SK-N-SH treated with all-trans-retinoic acid at 6 μM for 48 hours (cell line): ENCODE measurements at regions not wholly inside any gene's neighbourhood (a gene's known extent, or its start where the extent isn't known, plus 50 kb on each side); places are given as distances from the start of the nearest gene placed in this dataset.

ENCODE experiments used
- ATAC-seq: fragments of 200-7000 bp; cut with Tn5 transposase; 3 replicates; pipeline ENCODE4 v1.9.1; 2020; ENCODE audit warnings: mild to moderate bottlenecking, moderate library complexity
- ARNTL ChIP-seq: fragments of 450-650 bp; formaldehyde crosslinking; IDR thresholded peaks from 2 replicates; pipeline ENCODE4 v1.5.0; 2020; ENCODE audit warnings: low read depth, mild to moderate bottlenecking, moderate library complexity, borderline replicate concordance
- BACH2 ChIP-seq: fragments of 250-450 bp; sonication (Bioruptor Pico); IDR thresholded peaks from 2 replicates; pipeline ENCODE4 v1.9.0; 2021; ENCODE audit warnings: mild to moderate bottlenecking, borderline replicate concordance
- CSDC2 ChIP-seq: fragments of 250-450 bp; sonication (Bioruptor Pico); IDR thresholded peaks from 2 replicates; pipeline ENCODE4 v1.5.0; 2020; ENCODE audit warnings: mild to moderate bottlenecking, moderate library complexity
- CSRNP3 ChIP-seq: fragments of 250-450 bp; sonication (Bioruptor Pico); IDR thresholded peaks from 2 replicates; pipeline ENCODE4 v1.5.1; 2021; ENCODE audit warnings: mild to moderate bottlenecking, moderate library complexity
- ESRRG ChIP-seq: fragments of 250-450 bp; sonication (Bioruptor Pico); IDR thresholded peaks from 2 replicates; pipeline ENCODE4 v1.6.1; 2021; ENCODE audit warnings: mild to moderate bottlenecking
- GLIS3 ChIP-seq: fragments of 250-450 bp; sonication (Bioruptor Pico); IDR thresholded peaks from 2 replicates; pipeline ENCODE4 v1.5.0; 2020; ENCODE audit warnings: mild to moderate bottlenecking, moderate library complexity
- ISL1 ChIP-seq: fragments of 250-450 bp; sonication (Bioruptor Pico); IDR thresholded peaks from 2 replicates; pipeline ENCODE4 v2.1.2; 2022; ENCODE audit warnings: mild to moderate bottlenecking, moderate library complexity
- OSR1 ChIP-seq: fragments of 250-450 bp; sonication (Bioruptor Pico); IDR thresholded peaks from 2 replicates; pipeline ENCODE4 v1.8.0; 2022; ENCODE audit warnings: moderate library complexity, mild to moderate bottlenecking, inconsistent platforms
- PATZ1 ChIP-seq: fragments of 250-450 bp; sonication (Bioruptor Pico); IDR thresholded peaks from 2 replicates; pipeline ENCODE4 v1.8.0; 2020; ENCODE audit warnings: mild to moderate bottlenecking, moderate library complexity, borderline replicate concordance
- POU6F1 ChIP-seq: fragments of 250-450 bp; sonication (Bioruptor Pico); IDR thresholded peaks from 2 replicates; pipeline ENCODE4 v1.8.0; 2021; ENCODE audit warnings: low read depth, mild to moderate bottlenecking, moderate library complexity, borderline replicate concordance
- PPARA ChIP-seq: fragments of 250-450 bp; sonication (Bioruptor Pico); IDR thresholded peaks from 2 replicates; pipeline ENCODE4 v1.5.0; 2020; ENCODE audit warnings: mild to moderate bottlenecking, borderline replicate concordance
- RARB ChIP-seq: fragments of 250-450 bp; sonication (Bioruptor Pico); IDR thresholded peaks from 2 replicates; pipeline ENCODE4 v1.8.0; 2021; ENCODE audit warnings: mild to moderate bottlenecking, moderate library complexity
- SNAI2 ChIP-seq: fragments of 250-450 bp; sonication (Bioruptor Pico); IDR thresholded peaks from 2 replicates; pipeline ENCODE4 v1.5.0; 2020; ENCODE audit warnings: mild to moderate bottlenecking, moderate library complexity
- TCF4 ChIP-seq: fragments of 250-450 bp; sonication (Bioruptor Pico); IDR thresholded peaks from 2 replicates; pipeline ENCODE4 v1.8.0; 2021; ENCODE audit warnings: mild to moderate bottlenecking, moderate library complexity, borderline replicate concordance
- TOX ChIP-seq: fragments of 250-450 bp; sonication (Bioruptor Pico); IDR thresholded peaks from 2 replicates; pipeline ENCODE4 v1.8.0; 2021; ENCODE audit warnings: mild to moderate bottlenecking, moderate library complexity, borderline replicate concordance
- TSHZ2 ChIP-seq: fragments of 250-450 bp; sonication (Bioruptor Pico); IDR thresholded peaks from 2 replicates; pipeline ENCODE4 v1.5.0; 2020; ENCODE audit warnings: mild to moderate bottlenecking, moderate library complexity
- ZC3H10 ChIP-seq: fragments of 250-450 bp; sonication (Bioruptor Pico); IDR thresholded peaks from 2 replicates; pipeline ENCODE4 v1.5.1; 2021; ENCODE audit warnings: mild to moderate bottlenecking, moderate library complexity
- ZFP3 ChIP-seq: fragments of 250-450 bp; sonication (Bioruptor Pico); IDR thresholded peaks from 2 replicates; pipeline ENCODE4 v1.5.0; 2020; ENCODE audit warnings: mild to moderate bottlenecking, moderate library complexity
- ZNF565 ChIP-seq: fragments of 450-650 bp; formaldehyde crosslinking; conservative IDR thresholded peaks from 2 replicates; pipeline ENCODE4 v1.5.0; 2020; ENCODE audit warnings: low read depth, mild to moderate bottlenecking, moderate library complexity
- ZNF70 ChIP-seq: fragments of 450-650 bp; formaldehyde crosslinking; IDR thresholded peaks from 2 replicates; pipeline ENCODE4 v1.5.0; 2020; ENCODE audit warnings: mild to moderate bottlenecking, moderate library complexity

- no peak for ATAC-seq
- TF ChIP-seq RARB (no peak), GLIS3 (no peak), TCF4 (CRISPR knock-in tag) (no peak), ZNF70 (CRISPR knock-in tag) (no peak), SNAI2 (CRISPR knock-in tag) (no peak), ESRRG (CRISPR knock-in tag) (no peak), ZNF565 (CRISPR knock-in tag) (no peak), PATZ1 (CRISPR knock-in tag) (no peak), TSHZ2 (no peak), CSRNP3 (no peak), OSR1 (CRISPR knock-in tag) (no peak)
Observed at GRCh38 chr6:135604035-135604860, 106.7 kb upstream of the AHI1 start.

- no peak for ATAC-seq
- no peak for TF ChIP-seq BACH2
- TF ChIP-seq ARNTL (CRISPR knock-in tag), result no peak
- no peak for TF ChIP-seq CSRNP3
- TF ChIP-seq POU6F1 (CRISPR knock-in tag), result no peak
- TF ChIP-seq TSHZ2, result no peak
- TF ChIP-seq ZC3H10, result no peak
- no peak for TF ChIP-seq ISL1 (CRISPR knock-in tag)
Observed at GRCh38 chr6:135605278-135605790, 107.8 kb upstream of the AHI1 start.

GRCh38 chr6:135606392-135606791 lies 108.9 kb upstream of the AHI1 start:
- no peak for ATAC-seq
- TF ChIP-seq PATZ1 (CRISPR knock-in tag) (no peak), TCF4 (CRISPR knock-in tag) (no peak), PPARA (no peak), ZFP3 (CRISPR knock-in tag) (no peak), TOX (CRISPR knock-in tag) (no peak), GLIS3 (no peak), OSR1 (CRISPR knock-in tag) (no peak), ESRRG (CRISPR knock-in tag) (no peak), BACH2 (no peak), CSDC2 (CRISPR knock-in tag) (no peak), ARNTL (CRISPR knock-in tag) (no peak), POU6F1 (CRISPR knock-in tag) (no peak), SNAI2 (CRISPR knock-in tag) (no peak)
